ENCODE measurements at regions not wholly inside any gene's neighbourhood (a gene's known extent, or its start where the extent isn't known, plus 50 kb on each side); places are given as distances from the start of the nearest gene placed in this dataset.

GRCh38 chr9:87393706-87394230, 103.9 kb upstream of the DAPK1 start:
- WGBS, 5 donors: 92 to 98% (median 94%) methylated on average over 4 of the region's 4 CpGs
- Histone ChIP-seq H3K27ac (no peak overlapping the region), H3K4me1 (peaks cover 0 to 16% (median 12%) of the 10 kb centered on the region in 4 donors), H3K4me3 (no peak overlapping the region), H3K36me3 (no peaks in the 10 kb centered on the region), H3K27me3 (no peaks in the 10 kb centered on the region), H3K9me3 (peaks cover 0 to 6% (median 0%) of the 10 kb centered on the region in 4 donors)
- TF ChIP-seq CTCF (IDR thresholded peaks at IDR 0.05) (no peak), EP300 (IDR thresholded peaks at IDR 0.05) (no peak), POLR2A (IDR thresholded peaks at IDR 0.05) (no peak), POLR2AphosphoS5 (IDR thresholded peaks at IDR 0.05) (no peak)
- DNase-seq: no peak
- intact Hi-C loops (cut with DNase I; ENCODE audit: low total_unique reads): no loop called here

DNA sequence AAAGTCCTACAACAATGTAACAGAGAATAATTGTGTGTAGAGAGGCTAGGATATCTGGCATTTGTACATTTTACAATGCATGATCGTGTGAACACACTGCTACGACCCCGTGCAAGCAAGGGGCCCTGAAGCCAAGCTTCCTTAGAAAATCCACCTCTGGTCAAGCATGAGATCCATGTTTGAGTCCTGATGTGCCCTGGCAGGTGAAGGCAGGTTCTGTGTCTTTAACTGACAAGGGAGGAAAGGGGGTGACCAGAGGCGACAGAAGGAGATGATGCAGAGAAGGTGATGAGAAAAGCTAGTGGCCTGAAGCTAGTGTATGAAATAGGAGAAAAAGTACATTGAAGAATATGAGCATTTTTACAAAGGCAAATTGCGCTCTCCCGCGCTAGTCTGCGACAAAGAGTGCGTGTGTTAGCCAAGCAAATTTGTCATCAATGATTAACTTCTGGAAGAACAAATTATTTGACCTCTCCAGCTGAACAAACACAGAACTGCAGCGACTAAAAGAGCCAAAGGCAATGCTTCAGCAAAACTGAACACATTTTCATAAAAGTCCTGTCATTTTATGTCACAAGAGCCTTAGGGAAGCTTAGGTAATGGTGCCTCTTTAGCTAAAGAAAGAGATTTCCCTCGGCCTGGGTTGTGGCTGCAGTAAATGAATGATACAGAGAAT, 101.7 kb upstream of the DAPK1 start:
- DNase-seq: peak; percentile 42 to 88
- Histone ChIP-seq H3K4me1 (peaks cover 0 to 16% (median 12%) of the 10 kb centered on the region in 4 donors), H3K27me3 (no peaks in the 10 kb centered on the region), H3K4me3 (no peak overlapping the region), H3K27ac (peak overlapping the region; percentile 28 to 57 (median 38)), H3K36me3 (no peaks in the 10 kb centered on the region), H3K9me3 (peaks cover 0 to 6% (median 0%) of the 10 kb centered on the region in 4 donors)
- peak in 2 of 3 donors; percentile 6 to 40 for TF ChIP-seq POLR2AphosphoS5 (IDR thresholded peaks at IDR 0.05)
- TF ChIP-seq POLR2A (IDR thresholded peaks at IDR 0.05): no peak
- intact Hi-C loops (cut with DNase I; ENCODE audit: low total_unique reads): no loop called here
- 24 to 43% (median 29%) methylated on average over 11 of the region's 11 CpGs for WGBS, 5 donors

GRCh38 chr9:87401681-87402080, 96.0 kb upstream of the DAPK1 start:
- WGBS, 5 donors: 81 to 88% (median 84%) methylated on average over 7 of the region's 7 CpGs
- intact Hi-C loops (cut with DNase I; ENCODE audit: low total_unique reads): no loop called here

GRCh38 chr9:87402537-87402936, 95.1 kb upstream of the DAPK1 start:
- H3K9me3 ChIP-seq: no peaks in the 10 kb centered on the region
- 91 to 100% (median 97%) methylated on average over 3 of the region's 3 CpGs for WGBS, 5 donors
- TF ChIP-seq CTCF (IDR thresholded peaks at IDR 0.05) (no peak), POLR2AphosphoS5 (IDR thresholded peaks at IDR 0.05) (no peak)
- H3K4me1 ChIP-seq: peaks cover 0 to 3% (median 0%) of the 10 kb centered on the region in 4 donors
- H3K27ac ChIP-seq: no peak overlapping the region
- intact Hi-C loops (cut with DNase I; ENCODE audit: low total_unique reads): no loop called here
- H3K36me3 ChIP-seq: no peaks in the 10 kb centered on the region
- H3K27me3 ChIP-seq: no peaks in the 10 kb centered on the region
- no peak for DNase-seq
- no peak overlapping the region for H3K4me3 ChIP-seq

More at GRCh38 chr9:87401681-87402080, 96.0 kb upstream of the DAPK1 start:
- Histone ChIP-seq H3K9me3 (no peaks in the 10 kb centered on the region), H3K36me3 (no peaks in the 10 kb centered on the region), H3K4me1 (peaks cover 0 to 4% (median under 1%) of the 10 kb centered on the region in 4 donors), H3K27me3 (no peaks in the 10 kb centered on the region), H3K27ac (no peak overlapping the region), H3K4me3 (no peak overlapping the region)
- TF ChIP-seq CTCF (IDR thresholded peaks at IDR 0.05): no peak
- TF ChIP-seq POLR2A (IDR thresholded peaks at IDR 0.05): no peak
- no peak for TF ChIP-seq POLR2AphosphoS5 (IDR thresholded peaks at IDR 0.05)
- TF ChIP-seq EP300 (IDR thresholded peaks at IDR 0.05): no peak
- no peak for DNase-seq

Data from stomach (tissue), 8 donors.